Naive thymus-derived CD4-positive, alpha-beta T cell (primary cell): ENCODE measurements at regions not wholly inside any gene's neighbourhood (a gene's known extent, or its start where the extent isn't known, plus 50 kb on each side); places are given as distances from the start of the nearest gene placed in this dataset.

Source experiments
- ATAC-seq: fragments of 150-1000 bp; cut with Tn5 transposase; 2 replicates; pipeline ENCODE4 v1.10.0; 2021; ENCODE audit warnings: mild to moderate bottlenecking, moderate library complexity
- CTCF ChIA-PET: fragments of 350-600 bp; sonication (Branson Sonifier 250); formaldehyde crosslinking; loops from one replicate; lab custom pipeline; 2021; ENCODE audit warnings: antibody characterized with exemption; lab: Charles Lee
- POLR2A ChIA-PET: fragments of 350-600 bp; sonication (Branson Sonifier 250); formaldehyde crosslinking; loops from one replicate; lab custom pipeline; 2021; ENCODE audit warnings: antibody characterized with exemption, inconsistent platforms; lab: Charles Lee
- DNase-seq, 9 donors: peaks; one replicate each; pipeline versions ENCODE4 v3.0.0 to v3.0.0-alpha.2; 2020 to 2022; ENCODE audit warnings: mixed read lengths in 1 of 9
- H3K27ac ChIP-seq: one replicate; pipeline ENCODE4 v1.7.0; 2013; ENCODE audit warnings: mild to moderate bottlenecking, low read depth, low read length, moderate library complexity
- H3K27me3 ChIP-seq, 2 donors: one replicate each; pipeline ENCODE4 v1.7.0; 2013; ENCODE audit warnings: low read length in 2 of 2, mild to moderate bottlenecking in 2 of 2, moderate library complexity in 2 of 2; ENCODE audit not compliant: control insufficient read depth in 2 of 2, insufficient read depth in 2 of 2
- H3K36me3 ChIP-seq, 3 experiments: 1 replicate in 2 of 3; 2 replicates in 1 of 3; pipeline ENCODE4 v1.7.0; 2013; ENCODE audit warnings: low read length in 3 of 3, mild to moderate bottlenecking in 3 of 3, moderate library complexity in 1 of 3; ENCODE audit not compliant: insufficient read depth in 3 of 3, control insufficient read depth in 2 of 3
- H3K4me1 ChIP-seq, 2 donors: one replicate each; pipeline ENCODE4 v1.7.0; 2013; ENCODE audit warnings: low read length in 2 of 2, mild to moderate bottlenecking in 2 of 2, moderate library complexity in 1 of 2; ENCODE audit not compliant: control insufficient read depth in 2 of 2, insufficient read depth in 2 of 2
- H3K4me3 ChIP-seq: 2 replicates; pipeline ENCODE4 v1.7.0; 2013; ENCODE audit warnings: mild to moderate bottlenecking, low read length
- H3K9me3 ChIP-seq, 3 experiments: 1 replicate in 2 of 3; 2 replicates in 1 of 3; pipeline ENCODE4 v1.7.0; 2013; ENCODE audit warnings: low read length in 3 of 3; ENCODE audit not compliant: control insufficient read depth in 2 of 3
- H3K27ac Mint-ChIP-seq, 9 donors: one replicate each; pipeline ENCODE4 v1.8.0; 2020 to 2022; ENCODE audit warnings: mixed read lengths in 9 of 9, mild to moderate bottlenecking in 8 of 9, moderate library complexity in 5 of 9, inconsistent platforms in 2 of 9
- H3K27me3 Mint-ChIP-seq, 5 donors: one replicate each; pipeline ENCODE4 v1.8.0; 2021 to 2022; ENCODE audit warnings: mixed read lengths in 5 of 5, mild to moderate bottlenecking in 1 of 5
- H3K36me3 Mint-ChIP-seq, 5 donors: one replicate each; pipeline ENCODE4 v1.8.0; 2020 to 2022; ENCODE audit warnings: mixed read lengths in 5 of 5, mild to moderate bottlenecking in 3 of 5, inconsistent platforms in 1 of 5
- H3K4me1 Mint-ChIP-seq, 7 donors: one replicate each; pipeline ENCODE4 v1.8.0; 2020 to 2022; ENCODE audit warnings: mixed read lengths in 7 of 7, mild to moderate bottlenecking in 3 of 7, inconsistent platforms in 1 of 7
- H3K4me3 Mint-ChIP-seq, 10 donors: one replicate each; pipeline ENCODE4 v1.8.0; 2020 to 2022; ENCODE audit warnings: mild to moderate bottlenecking in 10 of 10, mixed read lengths in 10 of 10, moderate library complexity in 6 of 10, inconsistent platforms in 2 of 10
- H3K9me3 Mint-ChIP-seq, 11 donors: one replicate each; pipeline ENCODE4 v1.8.0; 2020 to 2022; ENCODE audit warnings: mixed read lengths in 11 of 11, mild to moderate bottlenecking in 4 of 11, inconsistent platforms in 1 of 11, moderate library complexity in 1 of 11
- intact Hi-C, 2 donors: fragments of 100-400 bp; cut with micrococcal nuclease; formaldehyde crosslinking; loops; one replicate each; pipeline ENCODE4 v1.15.1; 2023

- no peaks in the 10 kb centered on the region for H3K4me1 ChIP-seq
- Mint-ChIP-seq H3K27ac (no peak overlapping the region), H3K36me3 (no peaks in the 10 kb centered on the region), H3K27me3 (peaks cover 0 to 2% (median 0%) of the 10 kb centered on the region in 5 donors), H3K4me3 (no peak overlapping the region), H3K9me3 (peaks cover 0 to 14% (median 1%) of the 10 kb centered on the region in 11 donors), H3K4me1 (no peaks in the 10 kb centered on the region)
- ChIA-PET POLR2A (no interaction called here), CTCF (no interaction called here)
- no peaks in the 10 kb centered on the region for H3K9me3 ChIP-seq
- no peaks in the 10 kb centered on the region for H3K27me3 ChIP-seq
- H3K4me3 ChIP-seq = no peak overlapping the region
- no peaks in the 10 kb centered on the region for H3K36me3 ChIP-seq
- no peak for DNase-seq
- H3K27ac ChIP-seq = no peak overlapping the region
- ATAC-seq = no peak
- intact Hi-C loops = no loop called here
Measured at GRCh38 chr5:106493910-106494309, 1176.8 kb downstream of the EFNA5 start.

- peaks cover 0 to 15% (median 0%) of the 10 kb centered on the region in 11 donors for H3K9me3 Mint-ChIP-seq
Measured at GRCh38 chr5:106489004-106489403, 1181.7 kb downstream of the EFNA5 start.

GRCh38 chr5:106488407-106488806 is 1182.3 kb downstream of the EFNA5 start:
- no peak for ATAC-seq
- POLR2A ChIA-PET = no interaction called here

More at GRCh38 chr5:106489004-106489403, 1181.7 kb downstream of the EFNA5 start:
- Histone ChIP-seq H3K27ac (no peak overlapping the region), H3K4me3 (no peak overlapping the region), H3K27me3 (no peaks in the 10 kb centered on the region), H3K36me3 (no peaks in the 10 kb centered on the region), H3K4me1 (no peaks in the 10 kb centered on the region), H3K9me3 (no peaks in the 10 kb centered on the region)
- no peaks in the 10 kb centered on the region for H3K36me3 Mint-ChIP-seq
- intact Hi-C loops = no loop called here
- no peaks in the 10 kb centered on the region for H3K4me1 Mint-ChIP-seq
- no peak overlapping the region for H3K27ac Mint-ChIP-seq
- no peak overlapping the region for H3K4me3 Mint-ChIP-seq
- ChIA-PET POLR2A (no interaction called here), CTCF (no interaction called here)
- DNase-seq (no peak), ATAC-seq (no peak)
- H3K27me3 Mint-ChIP-seq = peaks cover 0 to 2% (median 0%) of the 10 kb centered on the region in 5 donors

GRCh38 chr5:106481374-106481773 is 1189.4 kb downstream of the EFNA5 start:
- no peaks in the 10 kb centered on the region for H3K36me3 ChIP-seq
- CTCF ChIA-PET = no interaction called here
- no peak for ATAC-seq
- intact Hi-C loops = no loop called here
- Mint-ChIP-seq H3K4me3 (no peak overlapping the region), H3K27ac (no peak overlapping the region), H3K4me1 (no peaks in the 10 kb centered on the region), H3K9me3 (peaks cover 0 to 26% (median 0%) of the 10 kb centered on the region in 11 donors), H3K36me3 (no peaks in the 10 kb centered on the region), H3K27me3 (no peaks in the 10 kb centered on the region)
- DNase-seq = no peak
- no peaks in the 10 kb centered on the region for H3K9me3 ChIP-seq
- POLR2A ChIA-PET = no interaction called here
- H3K4me3 ChIP-seq = no peak overlapping the region
- H3K27ac ChIP-seq = no peak overlapping the region
- H3K27me3 ChIP-seq = no peaks in the 10 kb centered on the region
- H3K4me1 ChIP-seq = no peaks in the 10 kb centered on the region

More at GRCh38 chr5:106488407-106488806, 1182.3 kb downstream of the EFNA5 start:
- peaks cover 0 to 18% (median 0%) of the 10 kb centered on the region in 11 donors for H3K9me3 Mint-ChIP-seq
- Histone ChIP-seq H3K9me3 (no peaks in the 10 kb centered on the region), H3K27me3 (no peaks in the 10 kb centered on the region), H3K4me1 (no peaks in the 10 kb centered on the region), H3K27ac (no peak overlapping the region), H3K4me3 (no peak overlapping the region), H3K36me3 (no peaks in the 10 kb centered on the region)
- no peak overlapping the region for H3K4me3 Mint-ChIP-seq
- DNase-seq = no peak
- no peaks in the 10 kb centered on the region for H3K36me3 Mint-ChIP-seq
- H3K27me3 Mint-ChIP-seq = peaks cover 0 to 2% (median 0%) of the 10 kb centered on the region in 5 donors
- intact Hi-C loops = no loop called here
- no peak overlapping the region for H3K27ac Mint-ChIP-seq
- CTCF ChIA-PET = no interaction called here
- no peaks in the 10 kb centered on the region for H3K4me1 Mint-ChIP-seq

GRCh38 chr5:106476630-106477029 is 1194.1 kb downstream of the EFNA5 start:
- no peak for ATAC-seq
- Histone ChIP-seq H3K4me1 (no peaks in the 10 kb centered on the region), H3K4me3 (no peak overlapping the region), H3K36me3 (no peaks in the 10 kb centered on the region), H3K27me3 (no peaks in the 10 kb centered on the region), H3K9me3 (no peaks in the 10 kb centered on the region), H3K27ac (no peak overlapping the region)
- Mint-ChIP-seq H3K27me3 (no peaks in the 10 kb centered on the region), H3K4me3 (no peak overlapping the region), H3K4me1 (no peaks in the 10 kb centered on the region), H3K27ac (no peak overlapping the region), H3K9me3 (peaks cover 0 to 4% (median 0%) of the 10 kb centered on the region in 11 donors), H3K36me3 (no peaks in the 10 kb centered on the region)
- no peak for DNase-seq
- ChIA-PET POLR2A (no interaction called here), CTCF (no interaction called here)
- intact Hi-C loops = no loop called here

- H3K4me3 ChIP-seq = no peak overlapping the region
- Mint-ChIP-seq H3K27ac (no peak overlapping the region), H3K27me3 (no peaks in the 10 kb centered on the region), H3K9me3 (peaks cover 0 to 10% (median 3%) of the 10 kb centered on the region in 11 donors), H3K4me3 (no peak overlapping the region), H3K4me1 (no peaks in the 10 kb centered on the region), H3K36me3 (no peaks in the 10 kb centered on the region)
- ATAC-seq = no peak
- ChIA-PET POLR2A (no interaction called here), CTCF (no interaction called here)
- no peak for DNase-seq
- no peak overlapping the region for H3K27ac ChIP-seq
- no peaks in the 10 kb centered on the region for H3K9me3 ChIP-seq
- intact Hi-C loops = no loop called here
- H3K27me3 ChIP-seq = no peaks in the 10 kb centered on the region
- H3K36me3 ChIP-seq = no peaks in the 10 kb centered on the region
- no peaks in the 10 kb centered on the region for H3K4me1 ChIP-seq
Measured at GRCh38 chr5:106474066-106474465, 1196.7 kb downstream of the EFNA5 start.

- H3K27me3 Mint-ChIP-seq = no peaks in the 10 kb centered on the region
- no peak overlapping the region for H3K27ac Mint-ChIP-seq
- intact Hi-C loops = no loop called here
- Histone ChIP-seq H3K4me3 (no peak overlapping the region), H3K27me3 (no peaks in the 10 kb centered on the region), H3K27ac (no peak overlapping the region), H3K9me3 (no peaks in the 10 kb centered on the region), H3K4me1 (no peaks in the 10 kb centered on the region), H3K36me3 (no peaks in the 10 kb centered on the region)
- no peaks in the 10 kb centered on the region for H3K36me3 Mint-ChIP-seq
- no peak for DNase-seq
- no peak overlapping the region for H3K4me3 Mint-ChIP-seq
- ChIA-PET CTCF (no interaction called here), POLR2A (no interaction called here)
- no peaks in the 10 kb centered on the region for H3K4me1 Mint-ChIP-seq
- no peak for ATAC-seq
- H3K9me3 Mint-ChIP-seq = peaks cover 0 to 6% (median 0%) of the 10 kb centered on the region in 11 donors
Measured at GRCh38 chr5:106459541-106459940, 1211.2 kb downstream of the EFNA5 start.
